ENCODE measurements at regions not wholly inside any gene's neighbourhood (a gene's known extent, or its start where the extent isn't known, plus 50 kb on each side); places are given as distances from the start of the nearest gene placed in this dataset.

GRCh38 chr16:86410081-86410480, 100.2 kb upstream of the FOXF1 start:
- H3K36me3 ChIP-seq (ENCODE audit: control insufficient read depth in 1 of 2, insufficient read depth in 2 of 2, low read length in 2 of 2): no peaks in the 10 kb centered on the region
- H3K4me1 ChIP-seq (ENCODE audit: control insufficient read depth in 1 of 2, insufficient read depth in 2 of 2, low read length in 2 of 2): no peaks in the 10 kb centered on the region
- no peaks in the 10 kb centered on the region for H3K79me2 ChIP-seq (ENCODE audit: insufficient read depth, low read length)
- intact Hi-C loops (cut with micrococcal nuclease): no loop called here
- TF ChIP-seq EGR1 (IDR thresholded peaks at IDR 0.05; ENCODE audit: low read depth) (no peak), EZH2phosphoT487 (IDR thresholded peaks at IDR 0.05; ENCODE audit: borderline replicate concordance) (no peak), ATF3 (IDR thresholded peaks at IDR 0.05) (no peak)
- TF ChIP-seq, protein P1, sequence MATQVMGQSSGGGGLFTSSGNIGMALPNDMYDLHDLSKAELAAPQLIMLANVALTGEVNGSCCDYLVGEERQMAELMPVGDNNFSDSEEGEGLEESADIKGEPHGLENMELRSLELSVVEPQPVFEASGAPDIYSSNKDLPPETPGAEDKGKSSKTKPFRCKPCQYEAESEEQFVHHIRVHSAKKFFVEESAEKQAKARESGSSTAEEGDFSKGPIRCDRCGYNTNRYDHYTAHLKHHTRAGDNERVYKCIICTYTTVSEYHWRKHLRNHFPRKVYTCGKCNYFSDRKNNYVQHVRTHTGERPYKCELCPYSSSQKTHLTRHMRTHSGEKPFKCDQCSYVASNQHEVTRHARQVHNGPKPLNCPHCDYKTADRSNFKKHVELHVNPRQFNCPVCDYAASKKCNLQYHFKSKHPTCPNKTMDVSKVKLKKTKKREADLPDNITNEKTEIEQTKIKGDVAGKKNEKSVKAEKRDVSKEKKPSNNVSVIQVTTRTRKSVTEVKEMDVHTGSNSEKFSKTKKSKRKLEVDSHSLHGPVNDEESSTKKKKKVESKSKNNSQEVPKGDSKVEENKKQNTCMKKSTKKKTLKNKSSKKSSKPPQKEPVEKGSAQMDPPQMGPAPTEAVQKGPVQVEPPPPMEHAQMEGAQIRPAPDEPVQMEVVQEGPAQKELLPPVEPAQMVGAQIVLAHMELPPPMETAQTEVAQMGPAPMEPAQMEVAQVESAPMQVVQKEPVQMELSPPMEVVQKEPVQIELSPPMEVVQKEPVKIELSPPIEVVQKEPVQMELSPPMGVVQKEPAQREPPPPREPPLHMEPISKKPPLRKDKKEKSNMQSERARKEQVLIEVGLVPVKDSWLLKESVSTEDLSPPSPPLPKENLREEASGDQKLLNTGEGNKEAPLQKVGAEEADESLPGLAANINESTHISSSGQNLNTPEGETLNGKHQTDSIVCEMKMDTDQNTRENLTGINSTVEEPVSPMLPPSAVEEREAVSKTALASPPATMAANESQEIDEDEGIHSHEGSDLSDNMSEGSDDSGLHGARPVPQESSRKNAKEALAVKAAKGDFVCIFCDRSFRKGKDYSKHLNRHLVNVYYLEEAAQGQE (IDR thresholded peaks at IDR 0.05; ENCODE audit: low read depth): no peak
- H2AFZ ChIP-seq (ENCODE audit: low read depth, low read length, poor library complexity, severe bottlenecking): no peak overlapping the region
- H3K4me3 ChIP-seq (replicated peaks in 1 of 2; ENCODE audit: low read depth in 1 of 2, low read length in 2 of 2): no peak overlapping the region
- no peaks in the 10 kb centered on the region for H4K20me1 ChIP-seq (ENCODE audit: insufficient read depth)
- no peaks in the 10 kb centered on the region for H3K9me2 ChIP-seq (ENCODE audit: insufficient read depth)
- CTCF ChIA-PET: no interaction called here
- no peak overlapping the region for H3K4me2 ChIP-seq (ENCODE audit: low read length)
- H3K9me3 ChIP-seq (ENCODE audit: control insufficient read depth in 1 of 2, insufficient read depth in 1 of 2, low read depth in 1 of 2, low read length in 2 of 2): peaks cover 0 to 23% of the 10 kb centered on the region in 2 experiments; a peak in 1 of 4 replicates
- ATAC-seq (no peak), DNase-seq (ENCODE audit: low read depth, low spot score) (no peak)
- H3K27me3 ChIP-seq (ENCODE audit: insufficient read depth, low read length): no peaks in the 10 kb centered on the region
- POLR2A ChIA-PET: no interaction called here
- RAD21 ChIA-PET (ENCODE audit: low non-redundant PET in 1 of 2, low total read pairs in 2 of 2, uncharacterized antibody in 2 of 2, unreplicated experiment in 2 of 2): no interaction called here
- no TSS peak for BruUV-seq (replicated peaks)
- no peak overlapping the region for H3K27ac ChIP-seq (ENCODE audit: low read depth, low read length)
- no peak overlapping the region for H3K9ac ChIP-seq (ENCODE audit: low read length)

- no peak overlapping the region for H2AFZ ChIP-seq (ENCODE audit: low read depth, low read length, poor library complexity, severe bottlenecking)
- H3K36me3 ChIP-seq (ENCODE audit: control insufficient read depth in 1 of 2, insufficient read depth in 2 of 2, low read length in 2 of 2): no peaks in the 10 kb centered on the region
- H3K4me3 ChIP-seq (replicated peaks in 1 of 2; ENCODE audit: low read depth in 1 of 2, low read length in 2 of 2): no peak overlapping the region
- DNase-seq (ENCODE audit: low read depth, low spot score): no peak
- POLR2A ChIA-PET: no interaction called here
- H3K9me3 ChIP-seq (ENCODE audit: control insufficient read depth in 1 of 2, insufficient read depth in 1 of 2, low read depth in 1 of 2, low read length in 2 of 2): peaks cover 0 to 23% of the 10 kb centered on the region in 2 experiments; a peak in 1 of 4 replicates
- RAD21 ChIA-PET (ENCODE audit: low non-redundant PET in 1 of 2, low total read pairs in 2 of 2, uncharacterized antibody in 2 of 2, unreplicated experiment in 2 of 2): no interaction called here
- BruUV-seq (replicated peaks): no TSS peak
- H3K4me1 ChIP-seq (ENCODE audit: control insufficient read depth in 1 of 2, insufficient read depth in 2 of 2, low read length in 2 of 2): no peaks in the 10 kb centered on the region
- no peak overlapping the region for H3K9ac ChIP-seq (ENCODE audit: low read length)
- H3K79me2 ChIP-seq (ENCODE audit: insufficient read depth, low read length): no peaks in the 10 kb centered on the region
- H4K20me1 ChIP-seq (ENCODE audit: insufficient read depth): no peaks in the 10 kb centered on the region
- CTCF ChIA-PET: no interaction called here
- H3K9me2 ChIP-seq (ENCODE audit: insufficient read depth): no peaks in the 10 kb centered on the region
- H3K27me3 ChIP-seq (ENCODE audit: insufficient read depth, low read length): no peaks in the 10 kb centered on the region
- ATAC-seq: no peak
- no peak overlapping the region for H3K4me2 ChIP-seq (ENCODE audit: low read length)
- H3K27ac ChIP-seq (ENCODE audit: low read depth, low read length): no peak overlapping the region
- intact Hi-C loops (cut with micrococcal nuclease): no loop called here
- TF ChIP-seq CBX3 (IDR thresholded peaks at IDR 0.05; ENCODE audit: low read depth) (no peak), ZBTB33 (IDR thresholded peaks at IDR 0.05; ENCODE audit: extremely low read depth, insufficient replicate concordance, low read length) (no peak), CEBPB (IDR thresholded peaks at IDR 0.05; ENCODE audit: low read depth) (no peak), TCF7L2 (IDR thresholded peaks at IDR 0.05; ENCODE audit: borderline replicate concordance, extremely low read depth, insufficient read depth, insufficient read length) (no peak), POLR2AphosphoS5 (IDR thresholded peaks at IDR 0.05; ENCODE audit: low read depth, low read length) (no peak), SP1 (IDR thresholded peaks at IDR 0.05; ENCODE audit: low read depth) (no peak), CTCF (IDR thresholded peaks at IDR 0.05 in 2 of 3, conservative IDR thresholded peaks at IDR 0.05 in 1 of 3; ENCODE audit: borderline replicate concordance in 1 of 3, insufficient read depth in 1 of 3, low read depth in 2 of 3, low read length in 2 of 3) (no peak), EGR1 (IDR thresholded peaks at IDR 0.05; ENCODE audit: low read depth) (no peak), ZNF274 (IDR thresholded peaks at IDR 0.05; ENCODE audit: low read depth, low read length) (no peak), POLR2A (IDR thresholded peaks at IDR 0.05; ENCODE audit: borderline replicate concordance, extremely low read depth, insufficient read depth, insufficient read length) (no peak)
Measured at GRCh38 chr16:86410529-86410928, 99.8 kb upstream of the FOXF1 start.
